CD4-positive, alpha-beta T cell (primary cell): ENCODE measurements at regions not wholly inside any gene's neighbourhood (a gene's known extent, or its start where the extent isn't known, plus 50 kb on each side); places are given as distances from the start of the nearest gene placed in this dataset.

ENCODE experiments used
- ATAC-seq: fragments of 200-7000 bp; cut with Tn5 transposase; one replicate; pipeline ENCODE4 v1.10.0; 2022; ENCODE audit warnings: mild to moderate bottlenecking; ENCODE audit not compliant: poor library complexity
- CTCF ChIA-PET: fragments of 350-600 bp; sonication (Branson Sonifier 250); formaldehyde crosslinking; loops from one replicate; lab custom pipeline; 2021; ENCODE audit warnings: antibody characterized with exemption, inconsistent platforms; lab: Charles Lee
- POLR2A ChIA-PET: fragments of 350-600 bp; sonication (Branson Sonifier 250); formaldehyde crosslinking; loops from one replicate; lab custom pipeline; 2021; ENCODE audit warnings: antibody characterized with exemption, inconsistent platforms; lab: Charles Lee
- DNase-seq, 14 experiments: peaks; one replicate each; pipeline ENCODE4 v3.0.0-alpha.2; 2013 to 2020; ENCODE audit warnings: mixed read lengths in 2 of 14
- H3K27ac ChIP-seq, 2 donors: one replicate each; pipeline versions ENCODE4 v1.5.1 to v1.7.0; 2013; ENCODE audit warnings: low read length in 2 of 2, low read depth in 1 of 2, mild to moderate bottlenecking in 1 of 2
- H3K27me3 ChIP-seq, 2 experiments: 1 replicate in 1 of 2; 2 replicates in 1 of 2; pipeline versions ENCODE4 v1.6.1 to v1.7.0; 2013; ENCODE audit warnings: low read length in 2 of 2, control low read depth in 1 of 2, mild to moderate bottlenecking in 1 of 2, moderate library complexity in 1 of 2; ENCODE audit not compliant: insufficient read depth in 2 of 2, control insufficient read depth in 1 of 2
- H3K36me3 ChIP-seq: one replicate; pipeline ENCODE4 v1.6.1; 2013; ENCODE audit warnings: low read length, control low read depth; ENCODE audit not compliant: insufficient read depth
- H3K4me1 ChIP-seq: one replicate; pipeline ENCODE4 v1.6.1; 2013; ENCODE audit warnings: low read length, control low read depth; ENCODE audit not compliant: insufficient read depth
- H3K4me3 ChIP-seq: one replicate; pipeline ENCODE4 v1.5.1; 2013; ENCODE audit warnings: mild to moderate bottlenecking, low read length, moderate library complexity
- H3K9me3 ChIP-seq, 2 experiments: 1 replicate in 1 of 2; 2 replicates in 1 of 2; pipeline versions ENCODE4 v1.6.1 to v1.7.0; 2013; ENCODE audit warnings: low read length in 2 of 2, mild to moderate bottlenecking in 2 of 2, control low read depth in 1 of 2, moderate library complexity in 1 of 2; ENCODE audit not compliant: control insufficient read depth in 1 of 2, insufficient read depth in 1 of 2
- H3K27ac Mint-ChIP-seq: one replicate; pipeline ENCODE4 v1.8.0; 2020; ENCODE audit warnings: mixed read lengths
- H3K27me3 Mint-ChIP-seq: one replicate; pipeline ENCODE4 v1.8.0; 2021; ENCODE audit warnings: mixed read lengths
- H3K36me3 Mint-ChIP-seq: one replicate; pipeline ENCODE4 v1.8.0; 2021; ENCODE audit warnings: low read depth, mixed read lengths
- H3K4me1 Mint-ChIP-seq: one replicate; pipeline ENCODE4 v1.8.0; 2021; ENCODE audit warnings: low read depth, mixed read lengths
- H3K4me3 Mint-ChIP-seq: one replicate; pipeline ENCODE4 v1.8.0; 2020; ENCODE audit warnings: mild to moderate bottlenecking, mixed read lengths
- H3K9me3 Mint-ChIP-seq: one replicate; pipeline ENCODE4 v1.8.0; 2020; ENCODE audit warnings: mixed read lengths
- intact Hi-C, 2 experiments: fragments of 100-400 bp; cut with DNase I in 1 of 2; cut with micrococcal nuclease in 1 of 2; formaldehyde crosslinking; loops; one replicate each; pipeline versions ENCODE4 v1.15.1 to v1.9.0; 2023 to 2025; cut with DNase I, micrococcal nuclease
- TF ChIP-seq, protein P1 (sequence below): fragments of 200-600 bp; IDR thresholded peaks from one replicate; pipeline ENCODE4 v1.8.0; 2022; ENCODE audit warnings: antibody characterized with exemption, mild to moderate bottlenecking

DNA sequence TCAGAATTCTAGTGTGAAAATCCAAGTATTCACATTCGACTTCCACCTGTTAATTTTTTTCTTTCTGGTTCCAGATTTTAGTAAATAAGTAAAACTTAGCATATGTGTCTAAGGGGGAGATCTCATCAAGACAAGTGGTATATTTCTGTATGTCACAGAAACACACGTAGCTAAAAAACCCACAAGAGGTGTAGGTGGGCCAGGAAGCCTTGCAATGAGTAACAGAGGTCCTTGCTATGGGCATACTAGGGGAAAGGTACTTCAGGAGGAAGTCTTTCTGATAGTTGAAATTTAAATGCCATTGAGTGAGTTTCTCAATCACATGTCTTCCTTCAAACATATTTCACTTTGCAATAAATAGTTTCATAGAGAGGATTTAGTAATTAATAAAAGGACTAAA lies 315.8 kb downstream of the MID1IP1 start:
- Histone ChIP-seq H3K9me3 (peaks cover 0 to 3% of the 10 kb centered on the region in 2 experiments), H3K27ac (no peak overlapping the region), H3K27me3 (no peaks in the 10 kb centered on the region), H3K4me3 (no peak overlapping the region), H3K4me1 (no peaks in the 10 kb centered on the region), H3K36me3 (no peaks in the 10 kb centered on the region)
- ChIA-PET POLR2A (no interaction called here), CTCF (no interaction called here)
- Mint-ChIP-seq H3K9me3 (no peaks in the 10 kb centered on the region), H3K36me3 (no peaks in the 10 kb centered on the region), H3K4me3 (no peak overlapping the region), H3K4me1 (no peaks in the 10 kb centered on the region), H3K27me3 (peaks cover 8% of the 10 kb centered on the region), H3K27ac (no peak overlapping the region)
- TF ChIP-seq, protein P1, sequence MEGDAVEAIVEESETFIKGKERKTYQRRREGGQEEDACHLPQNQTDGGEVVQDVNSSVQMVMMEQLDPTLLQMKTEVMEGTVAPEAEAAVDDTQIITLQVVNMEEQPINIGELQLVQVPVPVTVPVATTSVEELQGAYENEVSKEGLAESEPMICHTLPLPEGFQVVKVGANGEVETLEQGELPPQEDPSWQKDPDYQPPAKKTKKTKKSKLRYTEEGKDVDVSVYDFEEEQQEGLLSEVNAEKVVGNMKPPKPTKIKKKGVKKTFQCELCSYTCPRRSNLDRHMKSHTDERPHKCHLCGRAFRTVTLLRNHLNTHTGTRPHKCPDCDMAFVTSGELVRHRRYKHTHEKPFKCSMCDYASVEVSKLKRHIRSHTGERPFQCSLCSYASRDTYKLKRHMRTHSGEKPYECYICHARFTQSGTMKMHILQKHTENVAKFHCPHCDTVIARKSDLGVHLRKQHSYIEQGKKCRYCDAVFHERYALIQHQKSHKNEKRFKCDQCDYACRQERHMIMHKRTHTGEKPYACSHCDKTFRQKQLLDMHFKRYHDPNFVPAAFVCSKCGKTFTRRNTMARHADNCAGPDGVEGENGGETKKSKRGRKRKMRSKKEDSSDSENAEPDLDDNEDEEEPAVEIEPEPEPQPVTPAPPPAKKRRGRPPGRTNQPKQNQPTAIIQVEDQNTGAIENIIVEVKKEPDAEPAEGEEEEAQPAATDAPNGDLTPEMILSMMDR = no peak
- DNase-seq = no peak
- intact Hi-C loops = no loop called here
- ATAC-seq = no peak

- Mint-ChIP-seq H3K9me3 (no peaks in the 10 kb centered on the region), H3K36me3 (no peaks in the 10 kb centered on the region), H3K27me3 (peaks cover 4% of the 10 kb centered on the region), H3K4me1 (no peaks in the 10 kb centered on the region), H3K4me3 (no peak overlapping the region), H3K27ac (no peak overlapping the region)
- CTCF ChIA-PET = no interaction called here
- TF ChIP-seq, protein P1 = no peak
- Histone ChIP-seq H3K27me3 (no peaks in the 10 kb centered on the region), H3K9me3 (no peaks in the 10 kb centered on the region), H3K4me1 (no peaks in the 10 kb centered on the region), H3K36me3 (no peaks in the 10 kb centered on the region), H3K4me3 (no peak overlapping the region), H3K27ac (no peak overlapping the region)
- intact Hi-C loops = no loop called here
- ATAC-seq (no peak), DNase-seq (no peak)
- POLR2A ChIA-PET = no interaction called here
These were observed 320.6 kb downstream of the MID1IP1 start for GRCh38 chrX:39121903-39122302.

DNA sequence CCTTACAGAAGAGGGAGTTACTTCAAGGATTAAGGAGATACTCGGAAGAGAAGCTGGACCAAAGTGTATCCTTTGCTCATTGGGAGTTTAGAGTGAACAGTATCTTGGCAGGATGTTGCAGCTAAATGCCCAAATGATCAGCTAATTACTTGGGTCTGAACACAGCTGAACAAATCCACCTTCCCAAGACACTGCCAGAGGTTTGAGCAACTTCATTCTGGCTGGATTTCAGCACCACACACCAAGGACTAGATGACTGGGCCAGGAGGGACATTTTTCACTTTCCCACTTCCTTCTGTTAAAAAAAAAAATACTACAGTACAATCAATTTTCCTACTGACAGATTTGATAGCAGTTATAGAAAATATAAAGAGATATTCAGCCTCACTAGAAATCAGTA lies 324.6 kb downstream of the MID1IP1 start:
- H3K36me3 Mint-ChIP-seq = no peaks in the 10 kb centered on the region
- no peak overlapping the region for H3K4me3 Mint-ChIP-seq
- Histone ChIP-seq H3K9me3 (no peaks in the 10 kb centered on the region), H3K27ac (no peak overlapping the region), H3K4me1 (no peaks in the 10 kb centered on the region), H3K4me3 (no peak overlapping the region), H3K36me3 (no peaks in the 10 kb centered on the region), H3K27me3 (peaks cover 0 to 2% of the 10 kb centered on the region in 2 experiments)
- H3K4me1 Mint-ChIP-seq = no peaks in the 10 kb centered on the region
- H3K27ac Mint-ChIP-seq = no peak overlapping the region
- ATAC-seq (no peak), DNase-seq (no peak)
- POLR2A ChIA-PET = no interaction called here
- intact Hi-C loops = no loop called here
- no peaks in the 10 kb centered on the region for H3K27me3 Mint-ChIP-seq
- CTCF ChIA-PET = interaction anchor here (0.9 kb wide), 1 partner anchor 24 kb away, joined by 4 read pairs; no protein-coding TSS in a partner anchor
- TF ChIP-seq, protein P1 = no peak
- H3K9me3 Mint-ChIP-seq = no peaks in the 10 kb centered on the region
